Upper lobe of left lung (tissue), 6 donors: ENCODE measurements at regions not wholly inside any gene's neighbourhood (a gene's known extent, or its start where the extent isn't known, plus 50 kb on each side); places are given as distances from the start of the nearest gene placed in this dataset.

Experiments used
- ATAC-seq, 2 donors: fragments of 200-7000 bp; cut with Tn5 transposase; one replicate each; pipeline ENCODE4 v1.9.1; 2022; ENCODE audit warnings: mild to moderate bottlenecking in 2 of 2, moderate library complexity in 2 of 2; ENCODE audit not compliant: low FRiP score in 2 of 2
- DNase-seq, 2 donors: peaks; one replicate each; pipeline ENCODE4 v3.0.0-alpha.2; 2019 to 2020
- H3K27ac ChIP-seq, 4 donors: fragments of 200-600 bp; sonication (generic); one replicate each; pipeline ENCODE4 v1.5.1; 2016 to 2019
- H3K27me3 ChIP-seq, 4 donors: fragments of 200-600 bp; sonication (generic); one replicate each; pipeline ENCODE4 v1.5.1; 2017 to 2019
- H3K36me3 ChIP-seq, 4 donors: fragments of 200-600 bp; sonication (generic); one replicate each; pipeline ENCODE4 v1.5.1; 2016 to 2019
- H3K4me1 ChIP-seq, 4 donors: fragments of 200-600 bp; sonication (generic); one replicate each; pipeline ENCODE4 v1.5.1; 2018 to 2019
- H3K4me3 ChIP-seq, 4 donors: fragments of 200-600 bp; sonication (generic); one replicate each; pipeline ENCODE4 v1.5.1; 2017 to 2019; ENCODE audit warnings: mild to moderate bottlenecking in 2 of 4, moderate library complexity in 1 of 4
- H3K9me3 ChIP-seq, 4 donors: fragments of 200-600 bp; sonication (generic); one replicate each; pipeline ENCODE4 v1.5.1; 2018 to 2019
- EP300 ChIP-seq, 4 donors: sonication (generic); formaldehyde crosslinking; IDR thresholded peaks; one replicate each; pipeline ENCODE4 v1.5.1; 2017; ENCODE audit warnings: antibody characterized with exemption in 4 of 4, control low read depth in 2 of 4
- POLR2A ChIP-seq, 4 donors: fragments of 450-650 bp; IDR thresholded peaks; one replicate each; pipeline ENCODE4 v1.5.1; 2016 to 2017; ENCODE audit warnings: antibody characterized with exemption in 4 of 4, mild to moderate bottlenecking in 2 of 4
- POLR2AphosphoS5 ChIP-seq, 2 donors: sonication (generic); formaldehyde crosslinking; IDR thresholded peaks; one replicate each; pipeline ENCODE4 v1.5.1; 2017; ENCODE audit warnings: antibody characterized with exemption in 2 of 2
- WGBS, 2 donors: methylation state at CpG; one replicate each; pipeline ENCODE4 v1.1.5; 2017 to 2018; 5-methylcytosine and 5-hydroxymethylcytosine counted together
- TF ChIP-seq, protein P1 (sequence below), 6 experiments: fragments of 450-650 bp in 4 of 6; fragments of 200-600 bp in 2 of 6; sonication (generic) in 2 of 6; IDR thresholded peaks; one replicate each; pipeline ENCODE4 v1.5.1; 2016 to 2019; ENCODE audit warnings: antibody characterized with exemption in 6 of 6
- donor health status: DM: no; HTN: no; CAD: no; lungs with moderate emphysema.
- donor health status: DM: no; HTN: yes; CAD: no; lungs with severe emphysema.

DNA sequence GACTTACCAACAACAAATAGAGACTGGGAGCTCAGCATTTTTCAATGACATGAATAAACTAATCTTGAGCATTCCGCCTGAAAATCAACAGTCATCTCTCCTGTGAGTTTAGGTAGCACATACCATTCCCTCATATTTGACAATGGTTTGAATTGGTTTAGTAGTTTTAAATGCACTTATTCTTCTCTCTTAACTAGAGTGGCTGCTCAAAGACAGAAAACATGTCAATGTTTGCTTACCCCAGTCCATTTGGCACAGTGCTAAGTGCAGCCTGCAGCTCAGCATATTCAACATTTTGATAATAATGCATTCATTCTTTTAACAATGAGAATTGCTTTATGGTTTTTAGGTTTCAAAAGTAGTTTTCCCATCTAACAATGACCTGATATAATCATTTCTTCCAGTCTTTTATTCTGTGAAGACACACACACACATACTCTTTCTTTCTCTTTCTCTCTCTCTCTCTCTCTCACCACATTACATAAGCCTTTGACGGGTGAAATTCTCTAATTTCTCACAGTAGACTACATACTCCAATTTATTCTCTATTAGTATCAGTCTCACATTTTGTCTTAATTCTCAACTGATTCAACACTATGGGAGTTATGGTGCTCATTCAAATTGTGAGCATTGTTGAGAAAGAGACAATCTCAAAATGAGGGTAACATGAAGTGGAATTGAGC, 432.3 kb downstream of the LRRIQ3 start:
- Histone ChIP-seq H3K27ac (no peak overlapping the region), H3K9me3 (peaks cover 0 to 3% (median 0%) of the 10 kb centered on the region in 4 donors), H3K27me3 (no peaks in the 10 kb centered on the region), H3K4me1 (peaks cover 0 to 3% (median 0%) of the 10 kb centered on the region in 4 donors), H3K4me3 (no peak overlapping the region), H3K36me3 (no peaks in the 10 kb centered on the region)
- 47 to 58% methylated on average over 2 of the region's 2 CpGs for WGBS, 2 donors
- no peak for DNase-seq
- ATAC-seq: no peak
- TF ChIP-seq POLR2AphosphoS5 (IDR thresholded peaks at IDR 0.05): no peak
- TF ChIP-seq, protein P1, sequence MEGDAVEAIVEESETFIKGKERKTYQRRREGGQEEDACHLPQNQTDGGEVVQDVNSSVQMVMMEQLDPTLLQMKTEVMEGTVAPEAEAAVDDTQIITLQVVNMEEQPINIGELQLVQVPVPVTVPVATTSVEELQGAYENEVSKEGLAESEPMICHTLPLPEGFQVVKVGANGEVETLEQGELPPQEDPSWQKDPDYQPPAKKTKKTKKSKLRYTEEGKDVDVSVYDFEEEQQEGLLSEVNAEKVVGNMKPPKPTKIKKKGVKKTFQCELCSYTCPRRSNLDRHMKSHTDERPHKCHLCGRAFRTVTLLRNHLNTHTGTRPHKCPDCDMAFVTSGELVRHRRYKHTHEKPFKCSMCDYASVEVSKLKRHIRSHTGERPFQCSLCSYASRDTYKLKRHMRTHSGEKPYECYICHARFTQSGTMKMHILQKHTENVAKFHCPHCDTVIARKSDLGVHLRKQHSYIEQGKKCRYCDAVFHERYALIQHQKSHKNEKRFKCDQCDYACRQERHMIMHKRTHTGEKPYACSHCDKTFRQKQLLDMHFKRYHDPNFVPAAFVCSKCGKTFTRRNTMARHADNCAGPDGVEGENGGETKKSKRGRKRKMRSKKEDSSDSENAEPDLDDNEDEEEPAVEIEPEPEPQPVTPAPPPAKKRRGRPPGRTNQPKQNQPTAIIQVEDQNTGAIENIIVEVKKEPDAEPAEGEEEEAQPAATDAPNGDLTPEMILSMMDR (IDR thresholded peaks at IDR 0.05): no peak
- TF ChIP-seq POLR2A (IDR thresholded peaks at IDR 0.05): no peak
- TF ChIP-seq EP300 (IDR thresholded peaks at IDR 0.05): no peak

DNA sequence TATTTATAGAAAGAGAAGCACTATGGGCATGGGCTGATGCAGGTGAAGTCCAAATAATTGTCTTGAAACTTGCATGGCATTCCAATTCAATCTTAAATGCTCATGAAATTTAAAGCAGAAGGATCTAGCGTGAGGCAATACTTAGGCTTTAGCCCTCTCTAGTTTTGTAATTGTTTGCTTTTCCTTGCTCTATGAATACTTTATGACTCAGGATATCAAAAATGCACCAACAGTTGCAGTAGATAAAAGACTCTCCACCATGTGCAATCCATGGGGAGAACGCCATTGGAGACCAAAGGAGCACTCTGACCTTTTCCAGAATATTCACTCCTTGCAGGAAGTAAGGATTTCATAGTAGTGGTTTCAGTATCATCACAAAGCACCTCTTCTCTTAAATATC, 436.4 kb downstream of the LRRIQ3 start:
- 73% methylated on average over 2 of the region's 2 CpGs for WGBS, 2 donors
- DNase-seq: no peak
- no peak overlapping the region for H3K4me3 ChIP-seq
- no peaks in the 10 kb centered on the region for H3K9me3 ChIP-seq
- peaks cover 0 to 3% (median 0%) of the 10 kb centered on the region in 4 donors for H3K4me1 ChIP-seq
- ATAC-seq: no peak
- TF ChIP-seq, protein P1 (IDR thresholded peaks at IDR 0.05): no peak
- TF ChIP-seq EP300 (IDR thresholded peaks at IDR 0.05) (no peak), POLR2AphosphoS5 (IDR thresholded peaks at IDR 0.05) (no peak), POLR2A (IDR thresholded peaks at IDR 0.05) (no peak)
- no peaks in the 10 kb centered on the region for H3K36me3 ChIP-seq
- H3K27ac ChIP-seq: no peak overlapping the region
- no peaks in the 10 kb centered on the region for H3K27me3 ChIP-seq

- DNase-seq (no peak), ATAC-seq (no peak)
- Histone ChIP-seq H3K9me3 (no peaks in the 10 kb centered on the region), H3K4me1 (no peaks in the 10 kb centered on the region), H3K27ac (no peak overlapping the region), H3K36me3 (no peaks in the 10 kb centered on the region), H3K4me3 (no peak overlapping the region), H3K27me3 (no peaks in the 10 kb centered on the region)
- TF ChIP-seq POLR2AphosphoS5 (IDR thresholded peaks at IDR 0.05) (no peak), POLR2A (IDR thresholded peaks at IDR 0.05) (no peak), EP300 (IDR thresholded peaks at IDR 0.05) (no peak)
- TF ChIP-seq, protein P1 (IDR thresholded peaks at IDR 0.05): no peak
- 58 to 90% methylated on average over 1 of the region's 1 CpG for WGBS, 2 donors
Measured at GRCh38 chr1:73759011-73759410, 439.0 kb downstream of the LRRIQ3 start.

DNA sequence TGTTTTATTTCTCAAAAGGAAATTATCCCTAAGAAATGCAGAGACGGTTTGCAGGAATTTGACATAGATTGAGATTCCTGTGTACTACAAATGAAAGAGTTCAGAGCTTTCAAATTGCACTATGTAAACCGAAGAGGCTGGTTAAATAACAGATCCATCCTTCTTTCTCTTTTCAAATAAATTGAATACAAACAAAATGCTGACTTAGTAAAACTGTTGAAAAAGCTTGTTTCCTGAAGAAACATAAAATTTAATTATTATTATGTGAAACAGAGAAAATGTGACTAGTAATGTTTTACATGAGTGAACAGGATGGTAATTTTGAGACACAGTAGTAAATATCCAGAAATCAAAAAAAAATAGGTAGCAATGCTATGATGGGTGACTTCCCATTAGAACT, 441.2 kb downstream of the LRRIQ3 start:
- DNase-seq (no peak), ATAC-seq (no peak)
- no peaks in the 10 kb centered on the region for H3K36me3 ChIP-seq
- H3K4me1 ChIP-seq: no peaks in the 10 kb centered on the region
- H3K27me3 ChIP-seq: no peaks in the 10 kb centered on the region
- H3K4me3 ChIP-seq: no peak overlapping the region
- WGBS, 2 donors: 69 to 88% methylated on average over 2 of the region's 2 CpGs
- no peaks in the 10 kb centered on the region for H3K9me3 ChIP-seq
- no peak for TF ChIP-seq EP300 (IDR thresholded peaks at IDR 0.05)
- no peak for TF ChIP-seq POLR2AphosphoS5 (IDR thresholded peaks at IDR 0.05)
- no peak for TF ChIP-seq POLR2A (IDR thresholded peaks at IDR 0.05)
- TF ChIP-seq, protein P1 (IDR thresholded peaks at IDR 0.05): no peak
- no peak overlapping the region for H3K27ac ChIP-seq

- Histone ChIP-seq H3K36me3 (no peaks in the 10 kb centered on the region), H3K4me1 (no peaks in the 10 kb centered on the region), H3K4me3 (no peak overlapping the region), H3K27ac (no peak overlapping the region), H3K27me3 (no peaks in the 10 kb centered on the region), H3K9me3 (no peaks in the 10 kb centered on the region)
- 55 to 61% methylated on average over 2 of the region's 2 CpGs for WGBS, 2 donors
- no peak for TF ChIP-seq POLR2A (IDR thresholded peaks at IDR 0.05)
- TF ChIP-seq POLR2AphosphoS5 (IDR thresholded peaks at IDR 0.05): no peak
- TF ChIP-seq, protein P1 (IDR thresholded peaks at IDR 0.05): no peak
- no peak for TF ChIP-seq EP300 (IDR thresholded peaks at IDR 0.05)
- ATAC-seq (no peak), DNase-seq (no peak)
Measured at GRCh38 chr1:73755649-73756048, 442.3 kb downstream of the LRRIQ3 start.
